GM12878 (cell line): ENCODE measurements at regions not wholly inside any gene's neighbourhood (a gene's known extent, or its start where the extent isn't known, plus 50 kb on each side); places are given as distances from the start of the nearest gene placed in this dataset.

ENCODE experiments used
- ATAC-seq: fragments of 200-7000 bp; cut with Tn5 transposase; 3 replicates; pipeline ENCODE4 v1.9.1; 2020; ENCODE audit warnings: mild to moderate bottlenecking, moderate library complexity
- BruUV-seq: library from RNA; stranded (reverse); fragments of 400-500 nt; replicated peaks from 2 replicates; lab custom pipeline; 2021; lab: Mats Ljungman, UMichigan
- CTCF ChIA-PET: fragments of 300-600 bp; sonication (Branson Sonifier 250); formaldehyde crosslinking; extraction: SDS; loops from one replicate; lab custom pipeline; 2021; ENCODE audit warnings: inconsistent platforms; lab: Yijun Ruan, JAX
- POLR2A ChIA-PET: fragments of 350-600 bp; formaldehyde crosslinking; extraction: SDS; loops from one replicate; lab custom pipeline; 2021; ENCODE audit warnings: inconsistent platforms; lab: Charles Lee
- RAD21 ChIA-PET: fragments of 300-600 bp; sonication (Branson Sonifier 250); formaldehyde crosslinking; loops from one replicate; lab custom pipeline; 2023; ENCODE audit warnings: antibody characterized with exemption; ENCODE audit not compliant: unreplicated experiment; lab: Charles Lee
- SMC1A ChIA-PET: fragments of 300-600 bp; sonication (Branson Sonifier 250); formaldehyde crosslinking; loops from one replicate; lab custom pipeline; 2023; ENCODE audit not compliant: unreplicated experiment, uncharacterized antibody; lab: Charles Lee
- DNase-seq: peaks from one replicate; pipeline ENCODE4 v3.0.0-alpha.2; 2011; ENCODE audit warnings: low read depth, low spot score
- FAIRE-seq: peaks from 3 replicates; lab custom pipeline; 2011; peaks lifted over from hg19 to GRCh38; lab: Jason Lieb, UNC
- H2AFZ ChIP-seq: 2 replicates; pipeline ENCODE4 v1.6.0; 2011; ENCODE audit warnings: low read depth, low read length, control low read depth; ENCODE audit not compliant: control insufficient read depth
- H3K27ac ChIP-seq: 2 replicates; pipeline ENCODE4 v1.5.1; 2011; ENCODE audit warnings: control low read depth; ENCODE audit not compliant: control insufficient read depth, insufficient read depth
- H3K27me3 ChIP-seq, 2 experiments: replicated peaks in 1 of 2; 2 replicates each; pipeline versions ENCODE4 v1.6.0 to v1.6.1; 2011; ENCODE audit warnings: low read length in 1 of 2; ENCODE audit not compliant: control insufficient read depth in 2 of 2, insufficient read depth in 2 of 2
- H3K36me3 ChIP-seq, 2 experiments: 2 replicates each; pipeline ENCODE4 v1.5.1; 2011; ENCODE audit warnings: low read length in 1 of 2; ENCODE audit not compliant: control insufficient read depth in 2 of 2, insufficient read depth in 2 of 2
- H3K4me1 ChIP-seq: 2 replicates; pipeline ENCODE4 v1.6.1; 2011; ENCODE audit warnings: mild to moderate bottlenecking, low read length, moderate library complexity, mixed read lengths; ENCODE audit not compliant: control insufficient read depth, insufficient read depth
- H3K4me2 ChIP-seq: 2 replicates; pipeline ENCODE4 v1.6.0; 2011; ENCODE audit warnings: control low read depth; ENCODE audit not compliant: control insufficient read depth, insufficient read depth
- H3K4me3 ChIP-seq: fragments of 200-600 bp; sonication (generic); 2 replicates; pipeline ENCODE4 v1.5.1; 2016
- H3K79me2 ChIP-seq: 2 replicates; pipeline ENCODE4 v1.6.0; 2011; ENCODE audit warnings: low read length; ENCODE audit not compliant: control insufficient read depth, insufficient read depth
- H3K9ac ChIP-seq: 2 replicates; pipeline ENCODE4 v1.8.0; 2011; ENCODE audit warnings: low read length, control low read depth, mixed read lengths; ENCODE audit not compliant: control insufficient read depth, insufficient read depth
- H3K9me3 ChIP-seq: replicated peaks from 3 replicates; pipeline ENCODE4 v1.5.1; 2011; ENCODE audit warnings: mild to moderate bottlenecking, low read length; ENCODE audit not compliant: control insufficient read depth, insufficient read depth
- H4K20me1 ChIP-seq: 2 replicates; pipeline ENCODE4 v1.6.0; 2011; ENCODE audit not compliant: control insufficient read depth, insufficient read depth
- DPF2 ChIP-seq: fragments of 450-650 bp; IDR thresholded peaks from 2 replicates; pipeline ENCODE4 v1.6.1; 2017; ENCODE audit warnings: mild to moderate bottlenecking
- E2F8 ChIP-seq: fragments of 450-650 bp; IDR thresholded peaks from 2 replicates; pipeline ENCODE4 v1.6.1; 2018; ENCODE audit warnings: mild to moderate bottlenecking, low read depth, moderate library complexity; ENCODE audit not compliant: partially characterized antibody
- E4F1 ChIP-seq: fragments of 450-650 bp; IDR thresholded peaks from 2 replicates; pipeline ENCODE4 v1.6.1; 2018; ENCODE audit warnings: borderline replicate concordance, mild to moderate bottlenecking; ENCODE audit not compliant: partially characterized antibody
- IKZF2 ChIP-seq, 2 experiments: fragments of 450-650 bp; IDR thresholded peaks; 2 replicates each; pipeline ENCODE4 v1.6.1; 2017; ENCODE audit warnings: mild to moderate bottlenecking in 2 of 2, moderate library complexity in 2 of 2
- MLLT1 ChIP-seq: fragments of 450-650 bp; IDR thresholded peaks from 2 replicates; pipeline ENCODE4 v1.6.1; 2016; ENCODE audit warnings: mild to moderate bottlenecking
- MTA3 ChIP-seq: IDR thresholded peaks from 2 replicates; pipeline ENCODE4 v1.6.1; 2012; ENCODE audit warnings: low read length, inconsistent platforms, borderline replicate concordance
- POLR2AphosphoS5 ChIP-seq: IDR thresholded peaks from 2 replicates; pipeline ENCODE4 v1.6.1; 2011; ENCODE audit warnings: mild to moderate bottlenecking, low read length, inconsistent platforms
- SIN3A ChIP-seq: IDR thresholded peaks from 2 replicates; pipeline ENCODE4 v1.6.1; 2012; ENCODE audit warnings: low read depth, low read length, improper control_type of control experiment
- SREBF2 ChIP-seq: IDR thresholded peaks from 2 replicates; pipeline ENCODE4 v1.6.1; 2012; ENCODE audit warnings: mild to moderate bottlenecking, low read length
- TARDBP ChIP-seq: IDR thresholded peaks from 2 replicates; pipeline ENCODE4 v1.6.1; 2016; ENCODE audit warnings: borderline replicate concordance
- USF2 ChIP-seq: IDR thresholded peaks from 2 replicates; pipeline ENCODE4 v1.6.1; 2011; ENCODE audit warnings: low read depth, low read length, improper control_type of control experiment, borderline replicate concordance
- WGBS: methylation state at CpG from one replicate; pipeline ENCODE4 v1.1.6; 2016; ENCODE audit warnings: low lambda C conversion rate; ENCODE audit not compliant: insufficient replicate concordance, insufficient coverage; ENCODE audit errors: missing lambda C conversion rate; 5-methylcytosine and 5-hydroxymethylcytosine counted together
- in situ Hi-C: fragments of 300-500 bp; cut with MboI; formaldehyde crosslinking; loops from 9 replicates; pipeline ENCODE4 v1.14.3; 2018; ENCODE audit warnings: mixed read lengths
- intact Hi-C: fragments of 100-400 bp; cut with micrococcal nuclease; formaldehyde crosslinking; loops from one replicate; pipeline ENCODE4 v1.14.2; 2022; ENCODE audit not compliant: unreplicated experiment

GRCh38 chr4:14640476-14640875, 361.8 kb upstream of the CPEB2 start:
- Histone ChIP-seq H3K9ac (no peak overlapping the region), H3K9me3 (no peaks in the 10 kb centered on the region), H3K36me3 (no peaks in the 10 kb centered on the region), H3K4me1 (no peaks in the 10 kb centered on the region), H2AFZ (no peak overlapping the region), H3K4me3 (no peak overlapping the region), H3K4me2 (no peak overlapping the region), H4K20me1 (no peaks in the 10 kb centered on the region), H3K79me2 (no peaks in the 10 kb centered on the region), H3K27me3 (no peaks in the 10 kb centered on the region), H3K27ac (no peak overlapping the region)
- ATAC-seq: no peak
- in situ Hi-C loops (no loop called here), intact Hi-C loops (no loop called here)
- 8% methylated on average over 1 of the region's 1 CpG for WGBS
- CTCF ChIA-PET: interaction anchor here (1.0 kb wide), 1 partner anchor 29 kb away, joined by 3 read pairs; no protein-coding TSS in a partner anchor
- no peak for TF ChIP-seq MTA3
- DNase-seq: no peak
- SMC1A ChIA-PET: no interaction called here
- FAIRE-seq: no peak
- no TSS peak for BruUV-seq
- RAD21 ChIA-PET: no interaction called here
- POLR2A ChIA-PET: no interaction called here

- ChIA-PET POLR2A (no interaction called here), SMC1A (no interaction called here)
- no peak for ATAC-seq
- TF ChIP-seq DPF2 (no peak), MLLT1 (no peak), IKZF2 (IDR thresholded peaks at IDR 0.05) (no peak), E2F8 (no peak), POLR2AphosphoS5 (no peak), SREBF2 (no peak), E4F1 (no peak), USF2 (no peak), SIN3A (no peak), TARDBP (no peak)
These were observed 360.4 kb upstream of the CPEB2 start for GRCh38 chr4:14641871-14642270.

More at GRCh38 chr4:14641871-14642270, 360.4 kb upstream of the CPEB2 start:
- H2AFZ ChIP-seq: no peak overlapping the region
- H3K9ac ChIP-seq: no peak overlapping the region
- RAD21 ChIA-PET: no interaction called here
- no peaks in the 10 kb centered on the region for H3K79me2 ChIP-seq
- H3K4me1 ChIP-seq: no peaks in the 10 kb centered on the region
- H3K27me3 ChIP-seq: no peaks in the 10 kb centered on the region
- H3K36me3 ChIP-seq: no peaks in the 10 kb centered on the region
- BruUV-seq: no TSS peak
- H3K27ac ChIP-seq: no peak overlapping the region
- DNase-seq: no peak
- in situ Hi-C loops (no loop called here), intact Hi-C loops (no loop called here)
- H4K20me1 ChIP-seq: no peaks in the 10 kb centered on the region
- CTCF ChIA-PET: interaction anchor here (0.6 kb wide), 1 partner anchor 420 kb away, joined by 3 read pairs; no protein-coding TSS in a partner anchor
- FAIRE-seq: no peak
- WGBS: 0% methylated on average over 2 of the region's 2 CpGs
- H3K9me3 ChIP-seq: no peaks in the 10 kb centered on the region
- no peak overlapping the region for H3K4me3 ChIP-seq
- no peak overlapping the region for H3K4me2 ChIP-seq
